ENCODE measurements at regions not wholly inside any gene's neighbourhood (a gene's known extent, or its start where the extent isn't known, plus 50 kb on each side); places are given as distances from the start of the nearest gene placed in this dataset.

GRCh38 chr3:168839653-168840052 lies 743.9 kb upstream of the GOLIM4 start:
- DNase-seq (ENCODE audit: low spot score), result no peak
- Mint-ChIP-seq H3K36me3 (ENCODE audit: low read depth) (no peaks in the 10 kb centered on the region), H3K9me3 (ENCODE audit: low read depth) (peaks cover 3% of the 10 kb centered on the region), H3K4me1 (ENCODE audit: low read depth) (peaks cover 2% of the 10 kb centered on the region), H3K4me3 (ENCODE audit: unreplicated experiment) (no peak overlapping the region), H3K27me3 (ENCODE audit: low read depth) (no peaks in the 10 kb centered on the region), H3K27ac (ENCODE audit: unreplicated experiment) (no peak overlapping the region)
- TF ChIP-seq CTCF (IDR thresholded peaks at IDR 0.05), result no peak

GRCh38 chr3:168834558-168834957 lies 738.8 kb upstream of the GOLIM4 start:
- no peak for DNase-seq (ENCODE audit: low spot score)
- Mint-ChIP-seq H3K4me3 (ENCODE audit: unreplicated experiment) (no peak overlapping the region), H3K4me1 (ENCODE audit: low read depth) (peaks cover 2% of the 10 kb centered on the region), H3K36me3 (ENCODE audit: low read depth) (peaks cover 3% of the 10 kb centered on the region), H3K27me3 (ENCODE audit: low read depth) (no peaks in the 10 kb centered on the region), H3K9me3 (ENCODE audit: low read depth) (peaks cover 7% of the 10 kb centered on the region), H3K27ac (ENCODE audit: unreplicated experiment) (no peak overlapping the region)
- no peak for TF ChIP-seq CTCF (IDR thresholded peaks at IDR 0.05)

GRCh38 chr3:168828943-168829342 lies 733.2 kb upstream of the GOLIM4 start:
- no peak overlapping the region for H3K27ac Mint-ChIP-seq (ENCODE audit: unreplicated experiment)
- peaks cover 3% of the 10 kb centered on the region for H3K36me3 Mint-ChIP-seq (ENCODE audit: low read depth)
- peaks cover 4% of the 10 kb centered on the region for H3K9me3 Mint-ChIP-seq (ENCODE audit: low read depth)
- no peak for DNase-seq (ENCODE audit: low spot score)
- H3K4me1 Mint-ChIP-seq (ENCODE audit: low read depth), result peaks cover 11% of the 10 kb centered on the region
- no peak for TF ChIP-seq CTCF (IDR thresholded peaks at IDR 0.05)
- H3K27me3 Mint-ChIP-seq (ENCODE audit: low read depth), result no peaks in the 10 kb centered on the region
- H3K4me3 Mint-ChIP-seq (ENCODE audit: unreplicated experiment), result no peak overlapping the region

GRCh38 chr3:168828536-168828935 lies 732.8 kb upstream of the GOLIM4 start:
- H3K36me3 Mint-ChIP-seq (ENCODE audit: low read depth), result no peaks in the 10 kb centered on the region
- H3K9me3 Mint-ChIP-seq (ENCODE audit: low read depth), result peaks cover under 1% of the 10 kb centered on the region
- H3K27me3 Mint-ChIP-seq (ENCODE audit: low read depth), result no peaks in the 10 kb centered on the region
- no peak for DNase-seq (ENCODE audit: low spot score)
- no peak overlapping the region for H3K27ac Mint-ChIP-seq (ENCODE audit: unreplicated experiment)
- TF ChIP-seq CTCF (IDR thresholded peaks at IDR 0.05), result no peak
- no peak overlapping the region for H3K4me3 Mint-ChIP-seq (ENCODE audit: unreplicated experiment)
- peaks cover 11% of the 10 kb centered on the region for H3K4me1 Mint-ChIP-seq (ENCODE audit: low read depth)

GRCh38 chr3:168828014-168828413 lies 732.3 kb upstream of the GOLIM4 start:
- TF ChIP-seq CTCF (IDR thresholded peaks at IDR 0.05), result no peak
- Mint-ChIP-seq H3K27ac (ENCODE audit: unreplicated experiment) (no peak overlapping the region), H3K36me3 (ENCODE audit: low read depth) (no peaks in the 10 kb centered on the region)

More at GRCh38 chr3:168828014-168828413, 732.3 kb upstream of the GOLIM4 start:
- Mint-ChIP-seq H3K27me3 (ENCODE audit: low read depth) (no peaks in the 10 kb centered on the region), H3K4me1 (ENCODE audit: low read depth) (peaks cover 11% of the 10 kb centered on the region), H3K4me3 (ENCODE audit: unreplicated experiment) (no peak overlapping the region), H3K9me3 (ENCODE audit: low read depth) (no peaks in the 10 kb centered on the region)
- no peak for DNase-seq (ENCODE audit: low spot score)
